Neural crest cell (in vitro differentiated cells): ENCODE measurements at regions not wholly inside any gene's neighbourhood (a gene's known extent, or its start where the extent isn't known, plus 50 kb on each side); places are given as distances from the start of the nearest gene placed in this dataset.

Experiments
- DNase-seq: peaks from one replicate; pipeline ENCODE4 v3.0.0; 2021; ENCODE audit warnings: low read depth, mixed read lengths, low spot score
- H3K27ac Mint-ChIP-seq: one replicate; pipeline ENCODE4 v1.8.0; 2021; ENCODE audit warnings: mild to moderate bottlenecking, mixed read lengths; ENCODE audit not compliant: unreplicated experiment
- H3K27me3 Mint-ChIP-seq: 2 replicates; pipeline ENCODE4 v1.8.0; 2021; ENCODE audit warnings: low read depth, mild to moderate bottlenecking, mixed read lengths
- H3K36me3 Mint-ChIP-seq: 2 replicates; pipeline ENCODE4 v1.8.0; 2021; ENCODE audit warnings: low read depth, mild to moderate bottlenecking, mixed read lengths
- H3K4me1 Mint-ChIP-seq: 2 replicates; pipeline ENCODE4 v1.8.0; 2021; ENCODE audit warnings: mixed read lengths
- H3K4me3 Mint-ChIP-seq: one replicate; pipeline ENCODE4 v1.8.0; 2021; ENCODE audit warnings: mild to moderate bottlenecking, mixed read lengths
- H3K9me3 Mint-ChIP-seq: 2 replicates; pipeline ENCODE4 v1.8.0; 2021; ENCODE audit warnings: mixed read lengths
- TF ChIP-seq, protein P1 (sequence below): fragments of 200-600 bp; sonication (generic); conservative IDR thresholded peaks from 2 replicates; pipeline ENCODE4 v1.5.0; 2021; ENCODE audit warnings: antibody characterized with exemption, mild to moderate bottlenecking

DNA sequence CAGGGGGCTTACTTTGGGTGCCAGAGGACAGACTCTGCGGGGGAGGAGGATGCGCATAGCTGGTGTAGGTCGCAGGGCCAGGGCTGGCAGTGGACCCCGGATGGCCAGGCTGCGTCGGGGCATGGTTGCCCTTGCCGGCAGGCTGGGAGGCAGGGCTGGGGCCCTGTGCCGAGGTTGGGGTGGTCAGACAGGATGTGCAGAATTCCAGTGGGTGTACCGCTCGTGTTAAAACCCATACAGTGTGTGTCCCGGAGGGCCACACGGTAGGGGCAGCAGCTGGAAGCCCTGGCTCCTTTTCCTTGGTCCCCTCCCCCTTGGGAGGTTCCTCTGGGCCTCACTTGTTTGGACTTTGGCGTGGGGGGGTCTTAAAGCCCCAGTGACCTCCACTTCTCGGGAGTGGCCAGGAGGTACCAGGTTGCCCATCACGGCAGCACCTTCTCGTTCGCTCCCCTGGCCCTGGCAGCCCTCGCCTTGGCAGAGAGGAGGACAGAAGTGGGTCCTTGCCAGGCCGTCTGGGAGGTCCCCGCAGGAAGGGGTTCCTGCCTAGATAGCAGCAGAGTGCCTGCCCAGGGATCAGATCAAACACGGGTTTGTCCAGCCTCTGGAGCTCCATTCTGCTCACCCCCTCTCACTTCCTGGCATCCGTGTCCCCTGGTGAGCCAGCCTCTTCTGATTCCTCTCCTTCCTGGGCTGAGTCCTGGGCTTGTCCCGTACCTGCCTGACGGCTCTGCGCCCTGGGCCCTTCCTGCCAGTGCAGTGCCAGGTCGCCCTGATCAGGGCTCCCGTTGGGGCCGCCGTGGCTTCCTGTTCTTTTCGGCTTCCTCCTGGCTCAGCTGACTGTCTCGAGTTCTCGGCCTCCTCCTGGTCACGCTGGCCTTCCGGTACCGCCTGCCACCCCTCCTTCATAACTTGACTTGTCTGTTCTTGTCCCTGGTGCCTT lies 56.7 kb upstream of the HGFAC start:
- peaks cover 8% of the 10 kb centered on the region for H3K9me3 Mint-ChIP-seq
- no peak overlapping the region for H3K27ac Mint-ChIP-seq
- no peak for DNase-seq
- H3K4me1 Mint-ChIP-seq, result peaks cover 31% of the 10 kb centered on the region
- peaks cover 23% of the 10 kb centered on the region for H3K36me3 Mint-ChIP-seq
- H3K4me3 Mint-ChIP-seq, result no peak overlapping the region
- TF ChIP-seq, protein P1, sequence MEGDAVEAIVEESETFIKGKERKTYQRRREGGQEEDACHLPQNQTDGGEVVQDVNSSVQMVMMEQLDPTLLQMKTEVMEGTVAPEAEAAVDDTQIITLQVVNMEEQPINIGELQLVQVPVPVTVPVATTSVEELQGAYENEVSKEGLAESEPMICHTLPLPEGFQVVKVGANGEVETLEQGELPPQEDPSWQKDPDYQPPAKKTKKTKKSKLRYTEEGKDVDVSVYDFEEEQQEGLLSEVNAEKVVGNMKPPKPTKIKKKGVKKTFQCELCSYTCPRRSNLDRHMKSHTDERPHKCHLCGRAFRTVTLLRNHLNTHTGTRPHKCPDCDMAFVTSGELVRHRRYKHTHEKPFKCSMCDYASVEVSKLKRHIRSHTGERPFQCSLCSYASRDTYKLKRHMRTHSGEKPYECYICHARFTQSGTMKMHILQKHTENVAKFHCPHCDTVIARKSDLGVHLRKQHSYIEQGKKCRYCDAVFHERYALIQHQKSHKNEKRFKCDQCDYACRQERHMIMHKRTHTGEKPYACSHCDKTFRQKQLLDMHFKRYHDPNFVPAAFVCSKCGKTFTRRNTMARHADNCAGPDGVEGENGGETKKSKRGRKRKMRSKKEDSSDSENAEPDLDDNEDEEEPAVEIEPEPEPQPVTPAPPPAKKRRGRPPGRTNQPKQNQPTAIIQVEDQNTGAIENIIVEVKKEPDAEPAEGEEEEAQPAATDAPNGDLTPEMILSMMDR, result no peak
- no peaks in the 10 kb centered on the region for H3K27me3 Mint-ChIP-seq

DNA sequence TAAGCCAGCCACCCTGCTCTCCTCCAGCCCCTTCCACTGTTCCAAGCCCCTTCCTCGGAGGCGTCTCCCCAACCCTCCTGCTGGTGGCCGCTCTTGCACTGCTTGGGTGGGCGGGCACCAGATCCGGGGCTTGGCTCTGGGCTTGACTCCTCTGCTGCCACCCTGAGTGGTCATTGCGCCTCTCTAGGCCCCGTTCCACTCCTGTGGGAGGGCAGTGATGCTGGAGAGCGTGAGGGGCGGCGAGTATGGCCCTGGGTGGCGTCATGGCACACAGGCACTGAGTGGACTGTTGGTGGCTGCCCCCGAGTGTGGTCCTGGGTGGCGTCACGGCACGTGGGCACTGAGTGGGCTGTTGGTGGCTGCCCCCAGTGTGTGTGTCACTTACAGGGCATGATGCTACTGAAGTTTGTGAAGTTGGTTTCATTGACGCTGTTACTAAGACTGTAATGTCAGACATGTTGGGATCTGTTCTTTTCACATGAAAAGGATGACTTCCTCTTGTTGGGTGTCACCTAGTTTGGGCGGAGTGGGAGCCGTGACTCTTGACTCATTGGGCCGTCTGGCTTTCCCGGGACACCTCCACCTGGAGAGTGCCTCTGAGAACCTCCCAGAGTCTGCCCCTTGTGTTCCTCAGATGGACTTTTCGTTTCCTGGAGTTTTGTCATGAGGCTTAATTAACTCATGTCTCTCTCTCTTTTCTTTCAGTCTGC lies 55.9 kb upstream of the HGFAC start:
- H3K4me1 Mint-ChIP-seq, result peaks cover 39% of the 10 kb centered on the region
- H3K4me3 Mint-ChIP-seq, result no peak overlapping the region
- H3K9me3 Mint-ChIP-seq, result peaks cover 8% of the 10 kb centered on the region
- no peaks in the 10 kb centered on the region for H3K27me3 Mint-ChIP-seq
- DNase-seq, result no peak
- TF ChIP-seq, protein P1, result no peak
- H3K27ac Mint-ChIP-seq, result no peak overlapping the region
- peaks cover 18% of the 10 kb centered on the region for H3K36me3 Mint-ChIP-seq

DNA sequence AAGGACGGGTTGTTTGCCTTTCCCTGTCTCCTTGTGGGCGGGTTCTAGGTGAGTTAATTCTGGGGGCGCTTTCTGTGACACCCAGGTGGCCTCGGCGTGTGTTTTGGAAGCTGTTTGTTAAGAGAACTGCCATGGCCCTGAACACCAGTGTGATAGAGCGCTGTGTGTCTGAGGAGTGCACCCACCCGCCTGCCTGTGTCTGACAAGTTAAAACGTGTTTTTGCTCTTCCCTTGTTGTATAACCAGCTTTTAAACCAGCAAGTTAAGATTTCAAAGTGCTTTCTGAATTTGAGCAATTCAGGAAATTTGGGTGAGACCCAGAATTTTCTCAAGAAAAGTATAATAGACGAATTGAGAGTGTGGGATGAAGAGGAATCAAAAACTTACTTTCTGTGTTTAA lies 55.2 kb upstream of the HGFAC start:
- H3K4me1 Mint-ChIP-seq, result peaks cover 39% of the 10 kb centered on the region
- H3K4me3 Mint-ChIP-seq, result no peak overlapping the region
- no peak for DNase-seq
- TF ChIP-seq, protein P1, result no peak
- H3K27me3 Mint-ChIP-seq, result no peaks in the 10 kb centered on the region
- peaks cover under 1% of the 10 kb centered on the region for H3K9me3 Mint-ChIP-seq
- H3K36me3 Mint-ChIP-seq, result peaks cover 11% of the 10 kb centered on the region
- no peak overlapping the region for H3K27ac Mint-ChIP-seq

DNA sequence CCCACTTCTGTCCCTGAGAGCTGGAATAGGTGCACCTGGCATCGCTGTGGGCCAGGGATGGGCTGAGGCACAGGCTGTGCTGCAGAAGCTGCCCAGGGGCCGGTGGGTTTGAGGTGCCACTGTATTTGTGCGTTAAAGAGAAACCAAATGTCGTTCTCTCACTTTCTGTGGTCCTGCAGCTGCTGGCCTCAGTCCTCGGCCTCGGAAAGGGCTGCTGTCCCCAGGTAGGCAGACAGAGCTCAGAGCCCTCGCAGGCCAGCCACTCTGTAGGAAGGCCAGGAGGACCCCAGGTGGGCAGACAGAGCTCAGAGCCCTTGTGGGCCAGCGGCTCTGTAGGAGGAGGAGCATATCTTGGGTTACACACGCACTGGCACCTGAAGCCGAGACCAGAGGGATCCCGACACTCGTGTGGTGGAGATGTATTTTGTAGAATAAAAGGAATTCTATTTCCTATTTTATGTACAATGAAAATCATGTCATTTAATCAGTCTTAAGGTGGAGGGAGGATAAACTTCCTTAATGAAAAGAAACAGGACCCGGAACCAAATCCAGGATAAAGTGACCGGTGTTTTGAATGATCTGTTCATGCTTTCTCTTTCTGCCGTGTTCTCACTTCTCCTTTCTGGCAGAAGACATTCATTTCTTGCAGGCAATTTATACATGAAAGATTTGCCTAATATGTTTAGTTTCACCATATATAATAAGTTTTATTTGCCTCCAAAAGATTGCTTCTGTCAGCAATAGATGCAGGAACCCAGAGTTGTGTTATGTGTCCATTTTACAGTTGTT lies 54.4 kb upstream of the HGFAC start:
- Mint-ChIP-seq H3K27me3 (no peaks in the 10 kb centered on the region), H3K27ac (no peak overlapping the region), H3K4me1 (peaks cover 44% of the 10 kb centered on the region), H3K9me3 (no peaks in the 10 kb centered on the region), H3K4me3 (peak overlapping the region; percentile 49), H3K36me3 (peaks cover 7% of the 10 kb centered on the region)
- DNase-seq, result no peak
- TF ChIP-seq, protein P1, result no peak

DNA sequence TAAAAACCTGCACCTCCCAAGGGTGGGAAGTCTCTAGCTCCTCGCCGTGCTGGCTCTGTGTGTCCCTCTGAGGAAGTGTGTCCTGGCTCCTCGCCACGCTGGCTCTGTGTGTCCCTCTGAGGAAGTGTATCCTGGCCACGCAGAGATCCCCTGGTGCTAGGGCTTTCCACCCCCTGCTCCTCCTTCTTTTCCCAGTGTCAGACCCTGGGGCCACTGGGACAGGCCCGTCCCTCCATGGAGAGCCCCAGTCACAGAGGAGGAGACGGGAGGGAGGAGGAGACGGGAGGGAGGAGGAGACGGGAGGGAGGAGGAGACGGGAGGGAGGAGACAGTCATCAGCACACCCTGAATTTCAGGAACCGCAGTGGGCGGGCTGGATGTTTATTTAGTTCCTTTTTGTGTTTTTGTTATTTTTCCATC lies 53.8 kb upstream of the HGFAC start:
- no peak for DNase-seq
- no peak overlapping the region for H3K27ac Mint-ChIP-seq

More for the DNA sequence above, 53.8 kb upstream of the HGFAC start:
- H3K36me3 Mint-ChIP-seq, result peaks cover 2% of the 10 kb centered on the region
- H3K4me1 Mint-ChIP-seq, result peaks cover 47% of the 10 kb centered on the region
- TF ChIP-seq, protein P1, result no peak
- no peaks in the 10 kb centered on the region for H3K9me3 Mint-ChIP-seq
- H3K4me3 Mint-ChIP-seq, result peak overlapping the region; percentile 49
- H3K27me3 Mint-ChIP-seq, result no peaks in the 10 kb centered on the region
